ENCODE measurements at regions not wholly inside any gene's neighbourhood (a gene's known extent, or its start where the extent isn't known, plus 50 kb on each side); places are given as distances from the start of the nearest gene placed in this dataset.
"Not testable (repeated sequence)": the region's sequence is repeated elsewhere in the genome, so short reads cannot be mapped to it uniquely, and the experiment has no call there.

GRCh38 chr2:234695981-234696380, 199.1 kb upstream of the ARL4C start:
- no peak for DNase-seq (ENCODE audit: low read depth)

GRCh38 chr2:234694244-234695013, 197.5 kb upstream of the ARL4C start:
- no peak for DNase-seq (ENCODE audit: low read depth)

GRCh38 chr2:234693681-234694190, 196.9 kb upstream of the ARL4C start:
- DNase-seq (ENCODE audit: low read depth), result not testable (repeated sequence)

- not testable (repeated sequence) for DNase-seq (ENCODE audit: low read depth)
Observed at GRCh38 chr2:234693191-234693590, 196.3 kb upstream of the ARL4C start.

- DNase-seq (ENCODE audit: low read depth), result no peak
Observed at GRCh38 chr2:234691968-234692955, 195.4 kb upstream of the ARL4C start.

- no peak for DNase-seq (ENCODE audit: low read depth)
Observed at GRCh38 chr2:234691214-234691575, 194.3 kb upstream of the ARL4C start.

GRCh38 chr2:234690569-234691213, 193.8 kb upstream of the ARL4C start:
- no peak for DNase-seq (ENCODE audit: low read depth)

- no peak for DNase-seq (ENCODE audit: low read depth)
Observed at GRCh38 chr2:234689911-234690379, 193.1 kb upstream of the ARL4C start.

- DNase-seq (ENCODE audit: low read depth), result no peak
Observed at GRCh38 chr2:234687718-234688475, 191.0 kb upstream of the ARL4C start.

GRCh38 chr2:234686088-234686890, 189.4 kb upstream of the ARL4C start:
- no peak for DNase-seq (ENCODE audit: low read depth)

GRCh38 chr2:234684466-234684865, 187.6 kb upstream of the ARL4C start:
- no peak for DNase-seq (ENCODE audit: low read depth)

- DNase-seq (ENCODE audit: low read depth), result no peak
Observed at GRCh38 chr2:234683950-234684349, 187.1 kb upstream of the ARL4C start.

- DNase-seq (ENCODE audit: low read depth), result no peak
Observed at GRCh38 chr2:234682492-234683228, 185.8 kb upstream of the ARL4C start.

GRCh38 chr2:234680688-234681619, 184.1 kb upstream of the ARL4C start:
- no peak for DNase-seq (ENCODE audit: low read depth)

GRCh38 chr2:234679741-234680687, 183.1 kb upstream of the ARL4C start:
- DNase-seq (ENCODE audit: low read depth), result no peak

GRCh38 chr2:234679301-234679740, 182.4 kb upstream of the ARL4C start:
- DNase-seq (ENCODE audit: low read depth), result no peak

- no peak for DNase-seq (ENCODE audit: low read depth)
Observed at GRCh38 chr2:234678711-234679110, 181.8 kb upstream of the ARL4C start.

All from HS-27A (cell line).